ENCODE measurements at regions not wholly inside any gene's neighbourhood (a gene's known extent, or its start where the extent isn't known, plus 50 kb on each side); places are given as distances from the start of the nearest gene placed in this dataset.
A peak's percentile ranks its signal among the peaks of the same experiment; 100 is the strongest.

DNA sequence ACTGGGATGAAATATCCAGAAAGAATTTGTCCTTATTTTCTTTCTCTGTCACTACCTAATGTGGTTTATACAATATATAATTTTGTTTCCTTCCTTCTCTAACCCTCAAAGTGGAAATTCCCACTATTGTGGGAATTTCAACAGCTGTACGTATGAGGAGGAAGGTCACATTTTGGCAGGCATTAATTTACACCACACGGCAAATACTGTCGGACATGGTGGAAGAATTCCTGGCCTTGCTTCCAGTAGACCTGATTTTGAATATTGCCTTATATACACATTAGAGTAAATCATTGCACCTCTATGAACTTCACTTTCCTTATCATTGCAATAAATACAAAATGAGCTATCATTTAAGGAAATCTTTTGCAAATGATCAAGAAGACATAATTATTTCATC lies 358.1 kb upstream of the ETAA1 start:
- H3K4me3 ChIP-seq (ENCODE audit: low read depth, low read length), result no peak overlapping the region
- TF ChIP-seq, protein P1, sequence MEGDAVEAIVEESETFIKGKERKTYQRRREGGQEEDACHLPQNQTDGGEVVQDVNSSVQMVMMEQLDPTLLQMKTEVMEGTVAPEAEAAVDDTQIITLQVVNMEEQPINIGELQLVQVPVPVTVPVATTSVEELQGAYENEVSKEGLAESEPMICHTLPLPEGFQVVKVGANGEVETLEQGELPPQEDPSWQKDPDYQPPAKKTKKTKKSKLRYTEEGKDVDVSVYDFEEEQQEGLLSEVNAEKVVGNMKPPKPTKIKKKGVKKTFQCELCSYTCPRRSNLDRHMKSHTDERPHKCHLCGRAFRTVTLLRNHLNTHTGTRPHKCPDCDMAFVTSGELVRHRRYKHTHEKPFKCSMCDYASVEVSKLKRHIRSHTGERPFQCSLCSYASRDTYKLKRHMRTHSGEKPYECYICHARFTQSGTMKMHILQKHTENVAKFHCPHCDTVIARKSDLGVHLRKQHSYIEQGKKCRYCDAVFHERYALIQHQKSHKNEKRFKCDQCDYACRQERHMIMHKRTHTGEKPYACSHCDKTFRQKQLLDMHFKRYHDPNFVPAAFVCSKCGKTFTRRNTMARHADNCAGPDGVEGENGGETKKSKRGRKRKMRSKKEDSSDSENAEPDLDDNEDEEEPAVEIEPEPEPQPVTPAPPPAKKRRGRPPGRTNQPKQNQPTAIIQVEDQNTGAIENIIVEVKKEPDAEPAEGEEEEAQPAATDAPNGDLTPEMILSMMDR (IDR thresholded peaks at IDR 0.05; ENCODE audit: insufficient read depth, low read length), result no peak
- no peak for DNase-seq (ENCODE audit: low read depth)

DNA sequence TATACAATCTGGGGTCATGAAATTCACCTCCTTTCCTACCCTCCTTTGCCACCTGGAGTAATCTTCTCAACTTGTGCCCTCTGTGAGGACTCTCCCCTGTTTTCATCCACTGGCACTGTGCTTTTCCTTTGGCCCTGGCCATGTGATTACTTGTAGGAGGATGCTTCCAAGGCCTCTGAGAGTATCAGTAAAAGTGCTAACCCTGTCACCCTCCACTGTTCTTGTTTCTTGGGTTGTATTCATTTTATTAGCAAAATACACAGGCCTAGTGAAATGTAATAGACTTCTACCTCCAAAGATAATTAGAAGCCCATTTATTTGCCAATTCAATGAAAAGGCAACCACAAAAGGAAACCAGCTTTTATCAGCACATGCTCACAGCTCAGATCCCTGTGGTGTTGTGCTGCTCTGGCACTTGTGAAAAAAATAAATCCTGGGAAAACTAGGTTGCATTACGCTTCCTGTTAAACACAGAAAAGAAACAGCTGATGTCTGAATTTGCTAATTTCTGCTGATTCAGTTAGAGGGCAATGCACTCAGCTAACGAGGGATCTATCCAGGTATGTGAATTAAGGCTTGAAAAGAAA lies 357.5 kb upstream of the ETAA1 start:
- no peak overlapping the region for H3K4me3 ChIP-seq (ENCODE audit: low read depth, low read length)
- TF ChIP-seq, protein P1 (IDR thresholded peaks at IDR 0.05; ENCODE audit: insufficient read depth, low read length), result no peak
- DNase-seq (ENCODE audit: low read depth), result peak; percentile 12

DNA sequence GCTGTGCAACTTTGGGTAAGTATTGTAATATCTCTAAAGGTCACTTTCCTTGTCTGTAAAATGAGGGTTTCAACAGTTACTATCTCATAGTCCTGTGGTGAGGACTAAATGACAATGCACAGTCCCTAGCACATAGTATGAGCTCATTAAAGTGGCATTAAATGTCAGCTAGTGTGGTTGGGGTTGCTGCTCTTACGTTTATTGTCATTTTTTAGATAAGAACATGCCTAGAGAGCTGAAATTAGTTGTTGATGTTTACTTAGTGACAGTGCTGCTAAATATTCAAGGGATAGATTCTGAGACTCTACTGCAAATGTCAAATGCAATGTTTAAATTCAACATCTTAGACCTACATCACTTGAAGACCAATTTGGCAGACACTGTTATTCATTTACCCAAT lies 356.1 kb upstream of the ETAA1 start:
- H3K4me3 ChIP-seq (ENCODE audit: low read depth, low read length), result no peak overlapping the region
- TF ChIP-seq, protein P1 (IDR thresholded peaks at IDR 0.05; ENCODE audit: insufficient read depth, low read length), result no peak
- DNase-seq (ENCODE audit: low read depth), result no peak

DNA sequence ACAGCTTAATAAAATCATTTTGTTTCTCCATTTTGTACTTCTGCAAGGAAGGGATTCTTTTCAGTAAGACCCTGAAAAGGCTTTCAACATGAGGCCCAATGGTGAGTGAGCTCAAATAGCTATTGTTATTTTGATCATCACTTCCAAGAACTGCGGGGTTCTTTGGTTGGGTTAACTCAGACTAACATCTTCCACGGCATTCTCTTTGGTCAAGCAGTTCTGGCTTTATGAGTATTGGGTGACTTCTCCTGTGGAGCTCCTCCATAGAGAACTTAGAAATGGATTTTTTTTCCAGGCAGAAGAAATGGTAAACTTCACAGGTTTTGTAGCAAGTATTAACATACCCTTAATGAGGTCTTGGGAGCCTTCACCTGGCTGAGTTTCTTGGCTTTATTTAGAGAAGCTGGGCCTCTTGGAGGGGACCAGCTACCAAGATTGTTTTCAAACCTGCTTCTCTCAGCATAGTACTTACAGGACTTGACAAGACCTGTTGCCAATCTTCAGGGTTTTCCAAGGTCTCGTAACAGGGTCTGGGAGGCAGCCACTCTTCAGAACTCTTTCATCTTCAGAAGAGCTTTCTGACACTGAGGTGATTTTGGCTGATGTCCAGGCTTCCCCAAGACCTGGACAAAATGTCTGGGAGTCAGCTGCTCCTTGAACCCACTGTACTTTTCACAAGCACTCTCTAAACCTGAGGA lies 353.2 kb upstream of the ETAA1 start:
- TF ChIP-seq, protein P1 (IDR thresholded peaks at IDR 0.05; ENCODE audit: insufficient read depth, low read length), result no peak

DNA sequence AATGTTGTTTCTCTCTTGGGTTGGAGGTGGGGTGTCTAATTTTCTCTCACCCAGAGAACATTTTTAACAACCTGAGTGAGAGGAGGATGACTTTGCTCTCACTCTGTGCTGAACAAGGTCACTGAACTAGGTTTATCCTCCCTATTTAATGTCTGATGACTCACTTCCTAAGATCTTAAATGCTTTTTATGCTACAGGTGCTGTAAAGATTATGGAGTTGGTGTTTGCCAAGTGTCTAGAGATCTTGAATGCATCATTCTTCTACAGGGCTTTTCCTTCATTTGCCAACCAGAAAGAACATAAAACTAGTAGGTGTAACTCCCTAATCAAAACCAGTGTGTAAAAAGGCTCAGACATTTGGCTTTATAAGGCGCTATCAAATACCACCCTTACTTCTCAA lies 350.5 kb upstream of the ETAA1 start:
- TF ChIP-seq, protein P1 (IDR thresholded peaks at IDR 0.05; ENCODE audit: insufficient read depth, low read length), result no peak
- no peak overlapping the region for H3K4me3 ChIP-seq (ENCODE audit: low read depth, low read length)
- DNase-seq (ENCODE audit: low read depth), result no peak

More for the DNA sequence above, 353.2 kb upstream of the ETAA1 start:
- H3K4me3 ChIP-seq (ENCODE audit: low read depth, low read length), result no peak overlapping the region
- DNase-seq (ENCODE audit: low read depth), result no peak

DNA sequence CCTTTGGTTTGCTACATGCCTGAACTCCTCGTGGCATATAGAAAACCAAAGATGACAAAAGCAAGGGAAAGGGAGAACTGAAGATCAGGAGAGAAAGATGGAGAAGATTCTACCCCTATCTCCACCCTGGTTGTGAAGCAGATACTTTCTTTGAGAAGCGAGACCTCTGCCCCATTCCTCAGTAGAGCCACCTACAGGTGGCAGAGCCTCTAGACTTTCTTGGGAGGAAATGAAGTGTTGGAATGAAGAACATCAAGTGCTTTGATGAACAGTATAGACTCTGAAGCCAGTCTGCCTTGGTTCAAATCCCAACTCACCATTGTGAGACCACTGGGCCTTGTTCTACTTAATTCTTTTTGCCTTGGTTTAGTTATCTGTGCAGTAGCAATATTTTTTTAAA lies 348.8 kb upstream of the ETAA1 start:
- DNase-seq (ENCODE audit: low read depth), result no peak
- TF ChIP-seq, protein P1 (IDR thresholded peaks at IDR 0.05; ENCODE audit: insufficient read depth, low read length), result no peak

More for the DNA sequence above, 348.8 kb upstream of the ETAA1 start:
- H3K4me3 ChIP-seq (ENCODE audit: low read depth, low read length), result no peak overlapping the region
